Erythroblast (primary cell): ENCODE measurements at regions not wholly inside any gene's neighbourhood (a gene's known extent, or its start where the extent isn't known, plus 50 kb on each side); places are given as distances from the start of the nearest gene placed in this dataset.

ENCODE experiments used
- GATA1 ChIP-seq: IDR thresholded peaks from 2 replicates; pipeline ENCODE4 v1.6.1; 2011; ENCODE audit warnings: low read depth, mild to moderate bottlenecking, control low read depth, low read length, moderate library complexity
- POLR2A ChIP-seq: IDR thresholded peaks from 2 replicates; pipeline ENCODE4 v1.6.1; 2011; ENCODE audit warnings: mild to moderate bottlenecking, low read length

DNA sequence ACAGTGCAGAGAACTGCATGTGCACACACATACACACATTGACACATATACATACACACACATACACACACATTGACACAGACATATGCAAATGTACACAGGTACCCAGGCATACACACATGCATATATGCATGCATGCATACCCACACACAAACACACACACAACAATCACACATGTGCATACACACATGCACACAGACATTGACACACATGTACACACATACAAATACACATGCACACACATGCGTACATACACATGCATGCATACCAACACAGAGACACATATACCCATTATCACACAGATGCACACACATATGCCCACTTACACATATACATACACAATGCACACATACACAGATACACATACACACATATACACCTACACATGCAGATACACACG is 299.6 kb upstream of the ADCY2 start:
- TF ChIP-seq GATA1 (no peak), POLR2A (no peak)
